Spleen (tissue), 7 donors: ENCODE measurements at regions not wholly inside any gene's neighbourhood (a gene's known extent, or its start where the extent isn't known, plus 50 kb on each side); places are given as distances from the start of the nearest gene placed in this dataset.

Experiments
- POLR2A ChIP-seq, 3 donors: fragments of 450-650 bp; IDR thresholded peaks; one replicate each; pipeline ENCODE4 v1.5.1; 2017; ENCODE audit warnings: antibody characterized with exemption in 3 of 3, mild to moderate bottlenecking in 1 of 3
- TF ChIP-seq, protein P1 (sequence below), 11 experiments: fragments of 200-600 bp in 7 of 11; fragments of 450-650 bp in 4 of 11; sonication (generic) in 4 of 11; IDR thresholded peaks in 8 of 11; conservative IDR thresholded peaks in 3 of 11; 1 replicate in 7 of 11; 2 replicates in 4 of 11; pipeline versions ENCODE4 v1.4.0 to v1.8.0; 2016 to 2021; ENCODE audit warnings: antibody characterized with exemption in 11 of 11, inconsistent platforms in 4 of 11, mild to moderate bottlenecking in 1 of 11
- donor health status: DM: no; HTN: no; CAD: no; lungs with moderate emphysema.
- donor health status: DM: no; HTN: no; CAD: no.
- donor health status: DM: no; HTN: no; CAD: no.

DNA sequence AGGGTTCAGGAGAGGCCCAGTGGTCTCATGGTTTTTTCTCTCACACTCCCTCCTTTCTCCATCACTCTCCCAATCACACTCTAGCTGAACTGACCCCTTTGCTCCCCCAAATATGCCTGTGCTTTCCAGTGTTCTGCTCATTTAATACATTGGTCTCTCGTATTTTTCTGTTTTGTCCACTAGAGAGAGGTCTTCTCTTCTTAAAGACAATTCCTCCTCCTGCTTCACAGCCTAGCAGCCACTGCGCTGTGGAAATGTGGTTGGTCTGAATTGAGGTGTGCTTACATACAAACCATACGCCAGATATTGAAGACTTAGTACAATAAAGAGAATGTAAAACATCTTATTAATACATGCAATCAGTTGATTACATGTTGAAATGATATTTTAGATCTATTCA lies 60.6 kb upstream of the XCR1 start:
- TF ChIP-seq, protein P1, sequence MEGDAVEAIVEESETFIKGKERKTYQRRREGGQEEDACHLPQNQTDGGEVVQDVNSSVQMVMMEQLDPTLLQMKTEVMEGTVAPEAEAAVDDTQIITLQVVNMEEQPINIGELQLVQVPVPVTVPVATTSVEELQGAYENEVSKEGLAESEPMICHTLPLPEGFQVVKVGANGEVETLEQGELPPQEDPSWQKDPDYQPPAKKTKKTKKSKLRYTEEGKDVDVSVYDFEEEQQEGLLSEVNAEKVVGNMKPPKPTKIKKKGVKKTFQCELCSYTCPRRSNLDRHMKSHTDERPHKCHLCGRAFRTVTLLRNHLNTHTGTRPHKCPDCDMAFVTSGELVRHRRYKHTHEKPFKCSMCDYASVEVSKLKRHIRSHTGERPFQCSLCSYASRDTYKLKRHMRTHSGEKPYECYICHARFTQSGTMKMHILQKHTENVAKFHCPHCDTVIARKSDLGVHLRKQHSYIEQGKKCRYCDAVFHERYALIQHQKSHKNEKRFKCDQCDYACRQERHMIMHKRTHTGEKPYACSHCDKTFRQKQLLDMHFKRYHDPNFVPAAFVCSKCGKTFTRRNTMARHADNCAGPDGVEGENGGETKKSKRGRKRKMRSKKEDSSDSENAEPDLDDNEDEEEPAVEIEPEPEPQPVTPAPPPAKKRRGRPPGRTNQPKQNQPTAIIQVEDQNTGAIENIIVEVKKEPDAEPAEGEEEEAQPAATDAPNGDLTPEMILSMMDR (IDR thresholded peaks at IDR 0.05 in 8 of 11, conservative IDR thresholded peaks at IDR 0.05 in 3 of 11): peak in 7 of 11 experiments; percentile 22 to 53 (median 28)
- TF ChIP-seq POLR2A (IDR thresholded peaks at IDR 0.05): no peak
